HepG2 (cell line): ENCODE measurements at regions not wholly inside any gene's neighbourhood (a gene's known extent, or its start where the extent isn't known, plus 50 kb on each side); places are given as distances from the start of the nearest gene placed in this dataset.

Experiments used
- GTF2F1 ChIP-seq: fragments of 150-350 bp; IDR thresholded peaks from 2 replicates; pipeline ENCODE4 v1.6.1; 2014; ENCODE audit warnings: low read length
- ONECUT2 ChIP-seq: sonication (generic); formaldehyde crosslinking; IDR thresholded peaks from 2 replicates; pipeline ENCODE4 v1.4.0; 2020; ENCODE audit warnings: missing genetic modification reagents
- TOE1 ChIP-seq: sonication (generic); formaldehyde crosslinking; IDR thresholded peaks from 2 replicates; pipeline ENCODE4 v1.4.0; 2020; ENCODE audit warnings: mild to moderate bottlenecking, missing genetic modification reagents
- ZNF44 ChIP-seq: sonication (generic); formaldehyde crosslinking; IDR thresholded peaks from 2 replicates; pipeline ENCODE4 v1.5.1; 2020; ENCODE audit warnings: mild to moderate bottlenecking, missing genetic modification reagents
- TF ChIP-seq, protein P1 (sequence below): sonication (generic); formaldehyde crosslinking; IDR thresholded peaks from 2 replicates; pipeline ENCODE4 v1.5.1; 2020; ENCODE audit warnings: mild to moderate bottlenecking, missing genetic modification reagents, moderate library complexity
- TF ChIP-seq, protein P2 (sequence below): sonication (generic); formaldehyde crosslinking; IDR thresholded peaks from 2 replicates; pipeline ENCODE4 v1.9.0; 2021; ENCODE audit warnings: missing genetic modification reagents, borderline replicate concordance
- TF ChIP-seq, protein P3 (sequence below): sonication (generic); formaldehyde crosslinking; IDR thresholded peaks from 2 replicates; pipeline ENCODE4 v1.4.0; 2020; ENCODE audit warnings: missing genetic modification reagents

DNA sequence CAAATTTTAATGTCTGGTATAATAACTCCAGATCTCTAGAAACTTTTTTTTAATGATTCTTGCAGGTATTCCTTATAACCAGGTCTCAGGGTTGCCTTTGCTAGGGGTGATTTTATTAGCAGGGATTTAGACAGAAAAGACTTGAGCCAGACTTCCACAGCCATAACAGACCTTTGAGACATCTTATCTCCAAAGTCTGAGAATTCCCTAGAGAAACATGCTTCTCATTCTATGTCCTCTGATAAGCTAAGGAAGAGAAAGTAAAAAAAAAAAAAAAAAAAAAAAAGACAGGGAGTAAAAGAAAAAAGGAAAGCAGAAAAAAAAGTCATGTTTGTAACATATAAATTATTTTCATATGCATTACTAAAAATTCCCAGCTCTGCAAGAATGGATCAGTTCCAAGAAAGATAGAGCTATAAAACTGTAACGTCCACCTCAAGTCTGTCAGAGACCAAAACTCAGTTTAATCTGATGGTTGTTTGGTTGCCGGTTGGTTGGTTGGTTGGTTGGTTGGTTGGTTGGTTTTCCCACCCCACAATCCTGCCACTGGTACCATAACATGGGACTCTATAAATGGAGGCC, 153.8 kb downstream of the COL6A3 start (continued):
- TF ChIP-seq, protein P1, sequence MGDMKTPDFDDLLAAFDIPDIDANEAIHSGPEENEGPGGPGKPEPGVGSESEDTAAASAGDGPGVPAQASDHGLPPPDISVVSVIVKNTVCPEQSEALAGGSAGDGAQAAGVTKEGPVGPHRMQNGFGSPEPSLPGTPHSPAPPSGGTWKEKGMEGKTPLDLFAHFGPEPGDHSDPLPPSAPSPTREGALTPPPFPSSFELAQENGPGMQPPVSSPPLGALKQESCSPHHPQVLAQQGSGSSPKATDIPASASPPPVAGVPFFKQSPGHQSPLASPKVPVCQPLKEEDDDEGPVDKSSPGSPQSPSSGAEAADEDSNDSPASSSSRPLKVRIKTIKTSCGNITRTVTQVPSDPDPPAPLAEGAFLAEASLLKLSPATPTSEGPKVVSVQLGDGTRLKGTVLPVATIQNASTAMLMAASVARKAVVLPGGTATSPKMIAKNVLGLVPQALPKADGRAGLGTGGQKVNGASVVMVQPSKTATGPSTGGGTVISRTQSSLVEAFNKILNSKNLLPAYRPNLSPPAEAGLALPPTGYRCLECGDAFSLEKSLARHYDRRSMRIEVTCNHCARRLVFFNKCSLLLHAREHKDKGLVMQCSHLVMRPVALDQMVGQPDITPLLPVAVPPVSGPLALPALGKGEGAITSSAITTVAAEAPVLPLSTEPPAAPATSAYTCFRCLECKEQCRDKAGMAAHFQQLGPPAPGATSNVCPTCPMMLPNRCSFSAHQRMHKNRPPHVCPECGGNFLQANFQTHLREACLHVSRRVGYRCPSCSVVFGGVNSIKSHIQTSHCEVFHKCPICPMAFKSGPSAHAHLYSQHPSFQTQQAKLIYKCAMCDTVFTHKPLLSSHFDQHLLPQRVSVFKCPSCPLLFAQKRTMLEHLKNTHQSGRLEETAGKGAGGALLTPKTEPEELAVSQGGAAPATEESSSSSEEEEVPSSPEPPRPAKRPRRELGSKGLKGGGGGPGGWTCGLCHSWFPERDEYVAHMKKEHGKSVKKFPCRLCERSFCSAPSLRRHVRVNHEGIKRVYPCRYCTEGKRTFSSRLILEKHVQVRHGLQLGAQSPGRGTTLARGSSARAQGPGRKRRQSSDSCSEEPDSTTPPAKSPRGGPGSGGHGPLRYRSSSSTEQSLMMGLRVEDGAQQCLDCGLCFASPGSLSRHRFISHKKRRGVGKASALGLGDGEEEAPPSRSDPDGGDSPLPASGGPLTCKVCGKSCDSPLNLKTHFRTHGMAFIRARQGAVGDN = no peak
- TF ChIP-seq ONECUT2 (CRISPR knock-in tag) = no peak
- no peak for TF ChIP-seq GTF2F1
- TF ChIP-seq TOE1 (CRISPR knock-in tag) = no peak
- TF ChIP-seq, protein P2, sequence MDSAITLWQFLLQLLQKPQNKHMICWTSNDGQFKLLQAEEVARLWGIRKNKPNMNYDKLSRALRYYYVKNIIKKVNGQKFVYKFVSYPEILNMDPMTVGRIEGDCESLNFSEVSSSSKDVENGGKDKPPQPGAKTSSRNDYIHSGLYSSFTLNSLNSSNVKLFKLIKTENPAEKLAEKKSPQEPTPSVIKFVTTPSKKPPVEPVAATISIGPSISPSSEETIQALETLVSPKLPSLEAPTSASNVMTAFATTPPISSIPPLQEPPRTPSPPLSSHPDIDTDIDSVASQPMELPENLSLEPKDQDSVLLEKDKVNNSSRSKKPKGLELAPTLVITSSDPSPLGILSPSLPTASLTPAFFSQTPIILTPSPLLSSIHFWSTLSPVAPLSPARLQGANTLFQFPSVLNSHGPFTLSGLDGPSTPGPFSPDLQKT (CRISPR knock-in tag) = no peak
- TF ChIP-seq ZNF44 = no peak
- TF ChIP-seq, protein P3, sequence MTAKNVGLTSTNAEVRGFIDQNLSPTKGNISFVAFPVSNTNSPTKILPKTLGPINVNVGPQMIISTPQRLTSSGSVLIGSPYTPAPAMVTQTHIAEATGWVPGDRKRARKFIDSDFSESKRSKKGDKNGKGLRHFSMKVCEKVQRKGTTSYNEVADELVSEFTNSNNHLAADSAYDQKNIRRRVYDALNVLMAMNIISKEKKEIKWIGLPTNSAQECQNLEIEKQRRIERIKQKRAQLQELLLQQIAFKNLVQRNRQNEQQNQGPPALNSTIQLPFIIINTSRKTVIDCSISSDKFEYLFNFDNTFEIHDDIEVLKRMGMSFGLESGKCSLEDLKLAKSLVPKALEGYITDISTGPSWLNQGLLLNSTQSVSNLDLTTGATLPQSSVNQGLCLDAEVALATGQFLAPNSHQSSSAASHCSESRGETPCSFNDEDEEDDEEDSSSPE (CRISPR knock-in tag) = no peak
